ENCODE measurements at regions not wholly inside any gene's neighbourhood (a gene's known extent, or its start where the extent isn't known, plus 50 kb on each side); places are given as distances from the start of the nearest gene placed in this dataset.

DNA sequence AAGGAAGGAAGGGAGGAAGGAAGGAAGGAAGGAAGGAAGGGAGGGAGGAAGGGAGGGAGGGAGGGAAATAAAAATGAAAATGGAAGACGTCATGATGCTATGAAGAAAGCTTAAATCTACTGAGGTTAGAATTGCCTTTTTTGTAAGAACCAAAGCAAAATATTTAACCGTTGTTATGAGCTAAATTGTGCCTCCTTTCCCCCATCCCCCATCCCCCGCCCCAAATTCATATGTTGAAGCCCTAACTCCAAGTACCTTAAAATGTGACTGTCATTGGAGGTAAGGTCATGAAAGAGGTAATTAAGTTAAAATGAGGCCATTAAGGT, 80.1 kb upstream of the CXADR start:
- Mint-ChIP-seq H3K4me3 (ENCODE audit: unreplicated experiment) (no peak overlapping the region), H3K27me3 (ENCODE audit: unreplicated experiment) (no peaks in the 10 kb centered on the region), H3K36me3 (ENCODE audit: unreplicated experiment) (no peaks in the 10 kb centered on the region), H3K27ac (ENCODE audit: unreplicated experiment) (no peak overlapping the region), H3K9me3 (ENCODE audit: unreplicated experiment) (no peaks in the 10 kb centered on the region), H3K4me1 (ENCODE audit: low read depth, unreplicated experiment) (peaks cover 2% of the 10 kb centered on the region)
- DNase-seq, result no peak
- TF ChIP-seq, protein P1, sequence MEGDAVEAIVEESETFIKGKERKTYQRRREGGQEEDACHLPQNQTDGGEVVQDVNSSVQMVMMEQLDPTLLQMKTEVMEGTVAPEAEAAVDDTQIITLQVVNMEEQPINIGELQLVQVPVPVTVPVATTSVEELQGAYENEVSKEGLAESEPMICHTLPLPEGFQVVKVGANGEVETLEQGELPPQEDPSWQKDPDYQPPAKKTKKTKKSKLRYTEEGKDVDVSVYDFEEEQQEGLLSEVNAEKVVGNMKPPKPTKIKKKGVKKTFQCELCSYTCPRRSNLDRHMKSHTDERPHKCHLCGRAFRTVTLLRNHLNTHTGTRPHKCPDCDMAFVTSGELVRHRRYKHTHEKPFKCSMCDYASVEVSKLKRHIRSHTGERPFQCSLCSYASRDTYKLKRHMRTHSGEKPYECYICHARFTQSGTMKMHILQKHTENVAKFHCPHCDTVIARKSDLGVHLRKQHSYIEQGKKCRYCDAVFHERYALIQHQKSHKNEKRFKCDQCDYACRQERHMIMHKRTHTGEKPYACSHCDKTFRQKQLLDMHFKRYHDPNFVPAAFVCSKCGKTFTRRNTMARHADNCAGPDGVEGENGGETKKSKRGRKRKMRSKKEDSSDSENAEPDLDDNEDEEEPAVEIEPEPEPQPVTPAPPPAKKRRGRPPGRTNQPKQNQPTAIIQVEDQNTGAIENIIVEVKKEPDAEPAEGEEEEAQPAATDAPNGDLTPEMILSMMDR (IDR thresholded peaks at IDR 0.05; ENCODE audit: partially characterized antibody, unreplicated experiment), result no peak

DNA sequence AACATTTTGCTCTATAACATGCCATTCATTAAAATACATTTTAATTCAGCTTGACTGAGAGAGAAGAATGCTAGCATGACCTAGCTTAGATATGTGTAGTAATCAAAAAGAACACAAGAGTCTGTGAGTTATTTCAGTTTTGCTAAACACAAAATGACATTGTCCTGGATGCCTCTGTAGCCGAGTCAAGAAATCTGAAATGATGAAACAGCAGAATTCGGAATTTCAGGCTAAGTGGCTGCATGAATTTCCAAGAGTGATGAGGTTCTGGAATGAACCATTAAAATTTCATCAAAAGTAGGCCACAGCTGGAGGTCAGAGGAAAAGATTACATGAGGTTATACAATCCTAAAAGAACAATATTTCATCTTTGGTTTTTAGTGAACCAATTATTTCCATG, 79.1 kb upstream of the CXADR start:
- no peaks in the 10 kb centered on the region for H3K36me3 Mint-ChIP-seq (ENCODE audit: unreplicated experiment)
- H3K27ac Mint-ChIP-seq (ENCODE audit: unreplicated experiment), result no peak overlapping the region
- H3K4me1 Mint-ChIP-seq (ENCODE audit: low read depth, unreplicated experiment), result peaks cover 9% of the 10 kb centered on the region
- H3K9me3 Mint-ChIP-seq (ENCODE audit: unreplicated experiment), result no peaks in the 10 kb centered on the region
- no peaks in the 10 kb centered on the region for H3K27me3 Mint-ChIP-seq (ENCODE audit: unreplicated experiment)
- TF ChIP-seq, protein P1 (IDR thresholded peaks at IDR 0.05; ENCODE audit: partially characterized antibody, unreplicated experiment), result no peak
- no peak overlapping the region for H3K4me3 Mint-ChIP-seq (ENCODE audit: unreplicated experiment)
- no peak for DNase-seq

GRCh38 chr21:17435565-17436543, 77.0 kb upstream of the CXADR start:
- H3K4me3 Mint-ChIP-seq (ENCODE audit: unreplicated experiment), result no peak overlapping the region
- DNase-seq, result no peak
- H3K4me1 Mint-ChIP-seq (ENCODE audit: low read depth, unreplicated experiment), result peaks cover 12% of the 10 kb centered on the region
- no peak overlapping the region for H3K27ac Mint-ChIP-seq (ENCODE audit: unreplicated experiment)
- TF ChIP-seq, protein P1 (IDR thresholded peaks at IDR 0.05; ENCODE audit: partially characterized antibody, unreplicated experiment), result no peak
- H3K9me3 Mint-ChIP-seq (ENCODE audit: unreplicated experiment), result peaks cover 2% of the 10 kb centered on the region
- H3K27me3 Mint-ChIP-seq (ENCODE audit: unreplicated experiment), result peaks cover 2% of the 10 kb centered on the region
- H3K36me3 Mint-ChIP-seq (ENCODE audit: unreplicated experiment), result no peaks in the 10 kb centered on the region

- DNase-seq, result no peak
- peaks cover 2% of the 10 kb centered on the region for H3K27me3 Mint-ChIP-seq (ENCODE audit: unreplicated experiment)
- peaks cover 12% of the 10 kb centered on the region for H3K4me1 Mint-ChIP-seq (ENCODE audit: low read depth, unreplicated experiment)
- H3K36me3 Mint-ChIP-seq (ENCODE audit: unreplicated experiment), result no peaks in the 10 kb centered on the region
- peaks cover 2% of the 10 kb centered on the region for H3K9me3 Mint-ChIP-seq (ENCODE audit: unreplicated experiment)
- no peak overlapping the region for H3K4me3 Mint-ChIP-seq (ENCODE audit: unreplicated experiment)
- TF ChIP-seq, protein P1 (IDR thresholded peaks at IDR 0.05; ENCODE audit: partially characterized antibody, unreplicated experiment), result no peak
- H3K27ac Mint-ChIP-seq (ENCODE audit: unreplicated experiment), result no peak overlapping the region
Measured at GRCh38 chr21:17436626-17437111, 76.2 kb upstream of the CXADR start.

GRCh38 chr21:17438635-17439034, 74.2 kb upstream of the CXADR start:
- Mint-ChIP-seq H3K4me3 (ENCODE audit: unreplicated experiment) (no peak overlapping the region), H3K36me3 (ENCODE audit: unreplicated experiment) (no peaks in the 10 kb centered on the region), H3K4me1 (ENCODE audit: low read depth, unreplicated experiment) (peaks cover 12% of the 10 kb centered on the region), H3K27ac (ENCODE audit: unreplicated experiment) (no peak overlapping the region), H3K9me3 (ENCODE audit: unreplicated experiment) (peaks cover 2% of the 10 kb centered on the region), H3K27me3 (ENCODE audit: unreplicated experiment) (peaks cover 2% of the 10 kb centered on the region)
- TF ChIP-seq, protein P1 (IDR thresholded peaks at IDR 0.05; ENCODE audit: partially characterized antibody, unreplicated experiment), result no peak
- peak; percentile 41 for DNase-seq

All from glutamatergic neuron (in vitro differentiated cells).